ENCODE measurements at regions not wholly inside any gene's neighbourhood (a gene's known extent, or its start where the extent isn't known, plus 50 kb on each side); places are given as distances from the start of the nearest gene placed in this dataset.

GRCh38 chr5:39720136-39720535, 295.4 kb upstream of the DAB2 start:
- no peak for DNase-seq
- Histone ChIP-seq H3K9me3 (no peaks in the 10 kb centered on the region), H3K4me1 (no peaks in the 10 kb centered on the region), H3K36me3 (ENCODE audit: low read depth, missing control alignments) (no peaks in the 10 kb centered on the region), H3K27ac (no peak overlapping the region), H3K27me3 (no peaks in the 10 kb centered on the region), H3K4me3 (no peak overlapping the region)
- intact Hi-C loops (cut with DNase I; ENCODE audit: low total_unique reads): no loop called here
- 93 to 98% methylated on average over 3 of the region's 3 CpGs for WGBS, 2 donors
- no peak for TF ChIP-seq POLR2A (IDR thresholded peaks at IDR 0.05)
- TF ChIP-seq CTCF (IDR thresholded peaks at IDR 0.05): no peak

GRCh38 chr5:39717176-39717897, 292.6 kb upstream of the DAB2 start:
- peaks cover 4% of the 10 kb centered on the region for H3K4me1 ChIP-seq
- 82 to 84% methylated on average over 2 of the region's 2 CpGs for WGBS, 2 donors
- H3K4me3 ChIP-seq: no peak overlapping the region
- intact Hi-C loops (cut with DNase I; ENCODE audit: low total_unique reads): no loop called here
- no peak for TF ChIP-seq CTCF (IDR thresholded peaks at IDR 0.05)
- TF ChIP-seq POLR2A (IDR thresholded peaks at IDR 0.05): no peak
- H3K36me3 ChIP-seq (ENCODE audit: low read depth, missing control alignments): no peaks in the 10 kb centered on the region
- no peak overlapping the region for H3K27ac ChIP-seq
- DNase-seq: no peak
- no peaks in the 10 kb centered on the region for H3K27me3 ChIP-seq
- no peaks in the 10 kb centered on the region for H3K9me3 ChIP-seq

GRCh38 chr5:39716532-39717028, 291.8 kb upstream of the DAB2 start:
- Histone ChIP-seq H3K36me3 (ENCODE audit: low read depth, missing control alignments) (no peaks in the 10 kb centered on the region), H3K9me3 (no peaks in the 10 kb centered on the region), H3K27ac (no peak overlapping the region), H3K4me1 (peaks cover 4% of the 10 kb centered on the region), H3K4me3 (no peak overlapping the region), H3K27me3 (no peaks in the 10 kb centered on the region)
- TF ChIP-seq POLR2A (IDR thresholded peaks at IDR 0.05) (no peak), CTCF (IDR thresholded peaks at IDR 0.05) (peak in 2 of 3 experiments; percentile 21 to 22)
- WGBS, 2 donors: 56 to 61% methylated on average over 2 of the region's 2 CpGs
- peak; percentile 73 for DNase-seq
- intact Hi-C loops (cut with DNase I; ENCODE audit: low total_unique reads): no loop called here

GRCh38 chr5:39714036-39714698, 289.4 kb upstream of the DAB2 start:
- peak; percentile 59 for DNase-seq
- H3K27me3 ChIP-seq: no peaks in the 10 kb centered on the region
- TF ChIP-seq POLR2A (IDR thresholded peaks at IDR 0.05) (no peak), CTCF (IDR thresholded peaks at IDR 0.05) (peak in 2 of 3 experiments; percentile 39 to 55)
- no peak overlapping the region for H3K4me3 ChIP-seq
- H3K27ac ChIP-seq: no peak overlapping the region
- peaks cover 4% of the 10 kb centered on the region for H3K4me1 ChIP-seq
- intact Hi-C loops (cut with DNase I; ENCODE audit: low total_unique reads): no loop called here
- H3K36me3 ChIP-seq (ENCODE audit: low read depth, missing control alignments): no peaks in the 10 kb centered on the region
- no peaks in the 10 kb centered on the region for H3K9me3 ChIP-seq
- WGBS, 2 donors: 41 to 48% methylated on average over 2 of the region's 2 CpGs

Data from testis (tissue), 2 donors.